Daoy (cell line): ENCODE measurements at regions not wholly inside any gene's neighbourhood (a gene's known extent, or its start where the extent isn't known, plus 50 kb on each side); places are given as distances from the start of the nearest gene placed in this dataset.

ENCODE experiments used
- DNase-seq: peaks from one replicate; pipeline ENCODE4 v3.0.0-alpha.2; 2015; ENCODE audit warnings: low read depth

DNA sequence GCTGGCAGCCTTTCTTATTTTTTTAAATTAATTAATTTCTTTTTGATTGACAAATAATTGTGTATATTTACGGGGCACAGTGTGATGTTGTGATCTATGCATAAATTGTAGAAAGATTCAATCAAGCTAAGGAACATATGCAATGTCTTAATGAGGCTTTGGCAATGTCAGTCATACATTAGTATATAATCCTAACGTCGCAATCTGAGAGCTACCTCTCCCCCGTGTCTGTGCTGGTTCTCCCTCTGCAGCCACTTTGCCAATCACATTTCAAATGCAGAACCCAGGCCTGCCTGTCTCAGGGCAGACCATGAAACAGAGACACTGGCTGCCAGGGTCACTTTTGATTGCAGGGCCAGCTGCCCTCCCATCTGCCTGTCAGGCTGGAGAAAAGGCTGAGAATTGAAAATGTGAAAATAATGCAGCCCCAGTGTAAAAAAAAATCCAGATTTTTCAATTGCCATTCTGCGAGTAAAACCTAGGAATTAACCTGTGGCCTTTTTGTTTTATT is 56.3 kb downstream of the SLC24A2 start:
- no peak for DNase-seq

GRCh38 chr9:19728101-19728500 is 60.7 kb downstream of the SLC24A2 start:
- DNase-seq = no peak

GRCh38 chr9:19725970-19726369 is 62.9 kb downstream of the SLC24A2 start:
- DNase-seq = no peak

DNA sequence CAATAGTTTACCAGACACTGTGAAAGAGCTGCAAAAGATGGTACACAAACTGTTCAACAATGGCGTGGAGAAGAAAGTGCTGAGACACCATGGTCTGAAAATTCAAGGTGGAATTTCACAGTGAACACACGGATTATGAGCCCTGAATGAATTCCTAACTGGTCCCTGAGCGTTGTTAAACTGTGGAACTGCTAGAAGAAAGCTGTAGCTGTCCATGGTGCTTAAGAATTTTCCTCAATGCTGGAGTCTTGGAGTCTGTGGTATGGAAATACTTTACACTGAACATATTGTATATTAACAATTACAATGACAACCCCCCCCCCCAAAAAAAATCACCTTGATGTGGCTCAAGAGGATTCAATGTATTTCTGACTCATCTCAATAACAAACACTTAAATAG is 68.5 kb downstream of the SLC24A2 start:
- DNase-seq = no peak

DNA sequence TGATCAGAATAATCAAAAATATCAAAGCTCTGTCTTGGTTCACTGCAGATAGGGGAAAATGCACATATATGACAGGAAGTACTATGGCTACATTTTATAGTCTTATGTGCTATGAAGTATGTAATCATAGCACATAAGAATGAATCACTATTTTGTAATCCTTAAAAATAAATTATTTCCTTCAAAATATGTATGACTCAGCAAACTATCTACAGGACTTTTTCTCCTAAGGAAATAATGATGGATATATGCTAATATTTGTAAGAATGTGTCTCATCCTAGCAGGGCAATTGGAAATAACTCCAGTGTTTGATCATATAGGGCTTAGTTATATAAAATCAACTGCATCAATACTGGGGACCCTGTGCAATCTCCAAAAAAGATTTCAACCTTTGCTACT is 85.1 kb downstream of the SLC24A2 start:
- no peak for DNase-seq

DNA sequence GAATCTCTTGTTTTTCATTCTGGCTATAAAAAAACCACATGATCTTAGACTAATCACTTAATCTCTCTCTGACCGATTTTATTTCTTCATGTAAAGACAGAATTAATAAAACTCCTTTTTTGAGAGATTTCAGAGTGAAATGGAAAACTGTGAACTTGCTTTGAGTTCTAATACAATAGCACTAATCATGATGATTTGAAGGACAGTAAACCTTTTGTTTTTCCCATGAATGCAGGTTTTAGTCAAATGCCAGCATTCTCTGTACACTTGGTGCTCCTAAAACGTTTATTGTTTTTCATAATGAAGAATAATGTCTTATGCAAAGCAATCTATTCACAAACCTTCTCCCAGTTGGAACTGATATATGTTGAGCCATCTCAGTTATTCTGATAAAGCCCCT is 86.8 kb downstream of the SLC24A2 start:
- DNase-seq = no peak

- no peak for DNase-seq
Measured at GRCh38 chr9:19701274-19701673, 87.6 kb downstream of the SLC24A2 start.

- DNase-seq = no peak
Measured at GRCh38 chr9:19700699-19701098, 88.1 kb downstream of the SLC24A2 start.

DNA sequence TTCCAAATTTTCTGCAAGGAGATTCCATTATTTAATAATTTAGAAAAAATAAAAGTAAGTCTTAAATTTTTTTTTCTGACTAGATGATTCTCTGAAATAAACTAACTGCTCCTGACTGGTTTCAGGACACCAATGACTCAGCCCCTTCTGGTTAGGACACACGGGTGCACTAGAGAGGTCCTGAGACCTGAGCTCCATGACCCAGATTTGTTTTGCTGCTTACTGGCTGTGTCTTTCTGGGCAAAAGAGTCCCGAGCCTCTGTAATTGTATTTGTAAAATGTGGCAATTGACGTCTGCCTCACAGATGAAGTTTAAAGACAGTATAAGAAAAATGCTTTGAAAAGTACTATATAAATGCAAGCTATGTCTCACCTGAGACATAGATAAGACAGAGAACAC is 89.1 kb downstream of the SLC24A2 start:
- DNase-seq = no peak

- DNase-seq = no peak
Measured at GRCh38 chr9:19698960-19699359, 89.9 kb downstream of the SLC24A2 start.

DNA sequence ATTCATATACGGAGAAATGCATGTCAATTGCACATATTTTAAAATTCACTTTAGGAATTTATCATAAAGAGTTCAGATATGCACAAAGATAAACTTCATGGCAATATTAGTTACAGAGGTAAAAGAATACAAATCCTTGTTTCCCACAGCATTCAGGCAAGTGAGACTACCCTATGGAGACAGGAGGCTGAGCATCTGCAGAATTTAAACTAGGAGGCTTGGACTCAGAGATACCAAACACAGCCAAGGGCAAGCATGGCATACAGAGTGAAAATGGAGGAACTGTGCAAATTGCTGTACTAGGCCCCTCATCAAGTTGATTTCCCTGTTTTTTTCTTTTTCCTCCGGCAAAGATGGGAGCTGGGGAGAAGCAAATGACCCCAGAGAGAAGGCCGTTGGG is 94.2 kb downstream of the SLC24A2 start:
- no peak for DNase-seq

DNA sequence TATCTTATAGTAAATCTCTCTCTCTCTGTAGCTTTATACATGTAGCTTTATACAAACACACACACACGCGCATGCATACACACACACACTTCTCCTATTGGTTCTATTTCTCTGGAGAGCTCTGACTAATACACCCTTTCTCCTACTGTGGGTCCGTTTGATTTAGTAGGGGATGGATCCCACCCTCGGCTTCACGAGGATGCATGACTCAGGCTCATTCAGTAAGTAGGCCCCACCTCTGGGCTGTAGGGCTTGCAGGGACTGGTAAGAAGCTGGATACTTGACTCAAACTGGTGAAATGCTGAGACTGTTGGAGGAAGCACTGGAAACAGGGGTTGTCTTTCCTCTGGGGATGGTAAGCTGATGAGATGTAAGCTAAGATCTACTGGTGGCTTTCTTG is 98.7 kb downstream of the SLC24A2 start:
- peak; percentile 14 for DNase-seq

DNA sequence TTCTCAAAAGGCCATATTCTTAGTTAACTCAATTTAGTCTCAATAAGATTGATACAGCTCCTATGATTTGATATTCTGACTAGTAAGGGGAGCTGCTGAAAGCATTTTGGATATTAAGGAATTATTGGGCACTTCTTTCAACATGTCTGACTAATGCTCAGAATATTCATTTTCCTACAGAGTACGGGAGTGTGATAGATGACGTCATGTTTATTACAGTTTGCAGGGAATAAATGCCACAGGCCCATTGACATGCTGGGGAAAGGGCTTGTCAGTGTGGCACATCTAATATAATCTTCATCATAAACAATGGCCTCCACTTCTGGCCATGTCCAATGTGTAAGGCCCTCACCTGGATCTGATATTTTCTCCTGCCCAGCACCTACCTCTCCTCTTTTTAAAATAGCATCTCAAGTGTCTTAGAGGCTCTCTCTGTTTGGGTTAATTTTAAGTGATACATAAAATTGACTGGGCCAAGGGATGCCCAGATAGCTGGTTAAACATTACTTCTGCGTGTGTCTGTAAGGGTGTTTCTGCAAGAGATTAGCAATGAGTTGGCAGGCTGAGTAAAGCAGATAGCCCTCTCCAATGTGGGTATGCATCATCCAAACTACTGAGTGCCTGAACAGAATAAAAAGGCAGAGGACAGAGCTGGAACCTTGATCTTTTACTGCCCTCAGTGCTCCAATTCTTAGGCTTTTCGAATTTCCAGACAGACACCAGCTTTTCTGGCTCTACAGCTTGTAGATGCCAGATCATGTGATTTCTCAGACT is 99.3 kb downstream of the SLC24A2 start:
- DNase-seq = no peak

- no peak for DNase-seq
Measured at GRCh38 chr9:19683715-19684114, 105.1 kb downstream of the SLC24A2 start.

GRCh38 chr9:19682397-19682796 is 106.4 kb downstream of the SLC24A2 start:
- DNase-seq = no peak

DNA sequence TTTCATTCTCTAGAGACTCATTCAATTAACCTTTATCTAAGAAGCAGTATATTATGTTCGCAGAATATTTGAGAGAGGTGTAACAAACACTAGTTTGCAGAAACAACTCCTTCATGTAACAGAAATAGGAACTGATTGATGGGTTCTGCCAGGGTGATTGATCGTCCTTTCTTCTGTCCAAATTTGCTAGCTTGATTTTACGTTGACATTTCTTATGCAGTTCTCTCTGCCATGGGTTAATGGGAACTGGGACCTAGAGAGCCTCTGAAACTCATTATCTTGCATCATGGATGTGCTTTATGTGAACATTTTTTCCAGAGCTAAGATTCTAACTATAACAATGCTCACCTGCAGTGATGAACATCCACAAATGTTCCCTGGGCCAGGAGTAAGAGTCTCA is 107.0 kb downstream of the SLC24A2 start:
- no peak for DNase-seq

- no peak for DNase-seq
Measured at GRCh38 chr9:19677924-19678323, 110.9 kb downstream of the SLC24A2 start.

DNA sequence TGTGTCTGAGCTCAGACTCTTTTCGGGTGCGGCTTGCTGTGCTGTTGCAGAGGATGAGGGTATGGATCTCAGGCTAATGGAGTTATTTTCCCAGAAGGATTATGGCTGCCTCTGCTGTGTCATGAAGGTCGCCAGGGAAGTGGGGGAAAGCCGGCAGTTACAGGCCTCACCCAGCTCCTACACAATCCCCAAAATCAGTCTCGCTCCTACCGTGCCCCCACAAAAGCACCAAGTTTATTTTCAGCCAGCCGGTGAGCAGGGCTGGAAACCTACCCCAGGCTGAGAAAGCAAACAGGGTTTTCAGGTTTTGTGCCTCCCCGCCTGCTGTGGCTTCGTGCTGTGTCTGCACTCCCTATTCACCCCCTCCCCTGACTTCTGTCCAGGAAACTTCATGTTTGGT is 113.3 kb downstream of the SLC24A2 start:
- DNase-seq = no peak

DNA sequence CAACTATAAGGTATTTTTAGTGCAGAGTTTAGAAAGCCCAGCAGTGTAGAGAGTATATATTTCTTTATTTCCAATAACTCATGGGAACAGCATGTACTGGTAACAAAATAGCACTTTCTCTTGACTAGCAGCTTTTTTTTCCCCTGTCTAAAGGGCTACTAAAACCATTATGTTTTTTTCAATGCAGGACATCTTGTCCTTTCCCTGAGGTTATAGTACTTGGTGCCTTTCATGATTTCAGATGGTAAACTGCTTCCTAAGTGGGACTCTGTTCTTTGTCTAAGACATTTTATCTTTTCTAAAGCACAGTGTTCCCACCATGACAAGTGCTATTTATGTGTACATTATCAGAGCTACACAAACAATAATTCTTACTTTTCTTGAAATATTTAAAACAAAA is 122.3 kb downstream of the SLC24A2 start:
- no peak for DNase-seq

- DNase-seq = no peak
Measured at GRCh38 chr9:19665146-19665863, 123.5 kb downstream of the SLC24A2 start.

GRCh38 chr9:19663570-19663969 is 125.3 kb downstream of the SLC24A2 start:
- no peak for DNase-seq

DNA sequence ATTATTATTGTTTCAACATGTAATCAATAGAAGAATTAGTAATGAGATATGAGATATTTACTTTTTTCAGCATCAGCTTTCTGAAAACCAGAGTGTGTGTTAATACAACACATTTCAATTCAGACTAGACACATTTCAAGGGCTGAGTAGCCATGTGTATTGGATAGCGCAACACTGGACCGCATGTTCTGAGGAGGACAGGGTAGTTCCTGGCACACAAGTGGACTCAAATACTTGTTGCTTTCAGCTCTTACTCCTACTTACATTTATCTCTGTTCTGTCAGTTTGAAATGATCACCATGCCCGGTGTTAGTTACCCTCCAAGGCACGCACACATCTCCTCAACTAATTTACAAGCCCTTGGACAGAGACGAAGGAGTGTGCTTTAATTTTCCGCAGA is 126.6 kb downstream of the SLC24A2 start:
- DNase-seq = no peak

DNA sequence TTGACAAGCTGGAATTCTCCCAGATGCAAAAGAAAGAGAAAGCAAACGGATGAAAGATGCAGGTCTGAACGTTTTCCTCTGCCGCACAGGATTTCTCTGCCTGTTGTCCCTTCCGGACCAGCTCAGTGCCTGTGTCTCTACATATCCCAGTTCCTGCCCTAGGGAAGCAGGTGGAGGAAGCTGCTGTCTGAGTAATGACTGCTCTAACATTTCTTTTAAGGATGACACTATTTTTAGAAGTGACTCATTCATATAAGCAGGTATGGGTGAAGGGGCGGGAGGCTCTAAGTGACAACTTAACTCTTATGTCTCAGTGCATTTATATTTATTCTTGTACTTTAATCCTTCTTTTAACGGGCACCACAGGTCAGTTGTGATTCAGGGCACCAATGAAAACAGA is 128.8 kb downstream of the SLC24A2 start:
- DNase-seq = no peak
